ENCODE measurements at regions not wholly inside any gene's neighbourhood (a gene's known extent, or its start where the extent isn't known, plus 50 kb on each side); places are given as distances from the start of the nearest gene placed in this dataset.
"Not testable (repeated sequence)": the region's sequence is repeated elsewhere in the genome, so short reads cannot be mapped to it uniquely, and the experiment has no call there.

GRCh38 chr11:13782390-13783075, 114.1 kb downstream of the FAR1 start:
- H3K27me3 ChIP-seq = no peaks in the 10 kb centered on the region
- H3K4me1 ChIP-seq = no peaks in the 10 kb centered on the region
- TF ChIP-seq CTCF (IDR thresholded peaks at IDR 0.05; ENCODE audit: low read depth, low read length) = no peak
- no peak overlapping the region for H3K4me3 ChIP-seq (ENCODE audit: low read depth, low read length)
- H3K9me3 ChIP-seq = no peaks in the 10 kb centered on the region
- no peaks in the 10 kb centered on the region for H3K36me3 ChIP-seq
- DNase-seq = no peak

GRCh38 chr11:13784441-13784840, 116.0 kb downstream of the FAR1 start:
- Histone ChIP-seq H3K27me3 (no peaks in the 10 kb centered on the region), H3K9me3 (no peaks in the 10 kb centered on the region), H3K4me1 (no peaks in the 10 kb centered on the region), H3K4me3 (ENCODE audit: low read depth, low read length) (no peak overlapping the region), H3K36me3 (no peaks in the 10 kb centered on the region)
- no peak for DNase-seq
- no peak for TF ChIP-seq CTCF (IDR thresholded peaks at IDR 0.05; ENCODE audit: low read depth, low read length)

- TF ChIP-seq CTCF (IDR thresholded peaks at IDR 0.05; ENCODE audit: low read depth, low read length) = no peak
- Histone ChIP-seq H3K4me3 (ENCODE audit: low read depth, low read length) (no peak overlapping the region), H3K27me3 (no peaks in the 10 kb centered on the region), H3K36me3 (no peaks in the 10 kb centered on the region), H3K4me1 (no peaks in the 10 kb centered on the region), H3K9me3 (no peaks in the 10 kb centered on the region)
- no peak for DNase-seq
These were observed 116.4 kb downstream of the FAR1 start for GRCh38 chr11:13784855-13785254.

GRCh38 chr11:13786688-13787087, 118.2 kb downstream of the FAR1 start:
- TF ChIP-seq CTCF (IDR thresholded peaks at IDR 0.05; ENCODE audit: low read depth, low read length) = no peak

GRCh38 chr11:13797616-13798015, 129.1 kb downstream of the FAR1 start:
- not testable (repeated sequence) for DNase-seq; H3K4me3 ChIP-seq (ENCODE audit: low read depth, low read length); H3K36me3 ChIP-seq; H3K9me3 ChIP-seq; H3K4me1 ChIP-seq; H3K27me3 ChIP-seq

More at GRCh38 chr11:13786688-13787087, 118.2 kb downstream of the FAR1 start:
- Histone ChIP-seq H3K4me3 (ENCODE audit: low read depth, low read length) (no peak overlapping the region), H3K9me3 (no peaks in the 10 kb centered on the region), H3K36me3 (no peaks in the 10 kb centered on the region), H3K27me3 (no peaks in the 10 kb centered on the region), H3K4me1 (no peaks in the 10 kb centered on the region)
- no peak for DNase-seq

- TF ChIP-seq CTCF (IDR thresholded peaks at IDR 0.05; ENCODE audit: low read depth, low read length) = no peak
- no peaks in the 10 kb centered on the region for H3K9me3 ChIP-seq
- H3K27me3 ChIP-seq = no peaks in the 10 kb centered on the region
- DNase-seq = no peak
- H3K36me3 ChIP-seq = no peaks in the 10 kb centered on the region
- H3K4me3 ChIP-seq (ENCODE audit: low read depth, low read length) = no peak overlapping the region
- no peaks in the 10 kb centered on the region for H3K4me1 ChIP-seq
These were observed 132.4 kb downstream of the FAR1 start for GRCh38 chr11:13800901-13801300.

Data from BE2C (cell line).